ENCODE measurements at regions not wholly inside any gene's neighbourhood (a gene's known extent, or its start where the extent isn't known, plus 50 kb on each side); places are given as distances from the start of the nearest gene placed in this dataset.

DNA sequence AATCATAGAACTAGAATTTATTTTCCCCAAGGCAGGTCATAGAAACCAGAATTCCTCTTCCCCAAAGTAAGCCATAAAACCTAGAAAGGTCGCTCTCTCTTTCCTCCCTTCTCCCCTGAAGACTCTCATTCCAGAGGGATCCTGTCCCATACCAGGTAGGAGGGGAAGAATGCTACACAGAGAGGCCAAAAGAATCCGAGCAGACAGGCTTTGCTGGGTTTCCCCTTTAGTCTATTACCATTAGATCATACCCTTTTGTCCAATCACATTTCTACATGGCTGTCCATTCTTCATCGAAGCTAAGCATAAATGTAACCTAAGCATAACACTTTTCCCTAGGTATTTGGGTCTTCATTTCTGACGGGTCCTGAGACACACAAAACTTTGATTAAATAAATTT, 204.5 kb downstream of the SPTSSA start:
- DNase-seq: no peak
- Histone ChIP-seq H3K9me3 (ENCODE audit: control extremely low read depth in 1 of 5, control insufficient read depth in 4 of 5, insufficient read depth in 2 of 5, low read depth in 1 of 5, low read length in 4 of 5) (no peaks in the 10 kb centered on the region), H3K27me3 (replicated peaks in 2 of 5; ENCODE audit: control insufficient read depth in 4 of 5, insufficient read depth in 5 of 5, low read length in 4 of 5) (peaks cover 0 to 16% (median 2%) of the 10 kb centered on the region in 5 experiments), H3K4me3 (ENCODE audit: control insufficient read depth in 1 of 7, extremely low read depth in 1 of 7, insufficient read depth in 4 of 7, low read depth in 2 of 7, low read length in 6 of 7) (no peak overlapping the region), H3K27ac (ENCODE audit: insufficient read depth in 1 of 2, low read depth in 1 of 2, low read length in 2 of 2, poor library complexity in 1 of 2, severe bottlenecking in 2 of 2) (no peak overlapping the region), H3K4me1 (ENCODE audit: control extremely low read depth in 1 of 4, control insufficient read depth in 4 of 4, insufficient read depth in 4 of 4, low read length in 3 of 4) (no peaks in the 10 kb centered on the region), H3K36me3 (ENCODE audit: control insufficient read depth in 4 of 4, insufficient read depth in 4 of 4, low read length in 3 of 4) (no peaks in the 10 kb centered on the region)
- CTCF ChIA-PET: no interaction called here
- WGBS (ENCODE audit: insufficient coverage): 100% methylated on average over 1 of the region's 4 CpGs
- POLR2A ChIA-PET: no interaction called here

DNA sequence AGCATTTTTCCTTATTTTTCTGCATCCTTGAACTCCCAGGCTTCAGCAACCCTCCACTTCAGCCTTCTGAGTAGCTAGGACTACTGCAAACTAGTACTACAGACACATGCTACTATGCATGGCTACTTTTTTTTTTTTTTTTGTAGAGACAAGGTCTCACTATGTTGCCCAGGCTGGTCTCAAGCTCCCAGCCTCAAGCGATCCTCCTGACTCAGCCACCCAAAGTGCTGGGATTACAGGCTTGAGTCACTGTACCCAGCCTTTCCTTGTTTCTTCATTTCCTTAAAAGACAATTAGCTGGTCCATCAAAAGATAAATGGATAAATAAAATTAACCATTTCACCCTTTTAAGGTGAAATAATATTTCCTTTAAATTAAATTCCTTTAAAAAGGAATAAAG, 205.8 kb downstream of the SPTSSA start:
- no peaks in the 10 kb centered on the region for H3K36me3 ChIP-seq (ENCODE audit: control insufficient read depth in 4 of 4, insufficient read depth in 4 of 4, low read length in 3 of 4)
- no peak overlapping the region for H3K4me3 ChIP-seq (ENCODE audit: control insufficient read depth in 1 of 7, extremely low read depth in 1 of 7, insufficient read depth in 4 of 7, low read depth in 2 of 7, low read length in 6 of 7)
- ChIA-PET POLR2A (no interaction called here), CTCF (no interaction called here)
- no peak for DNase-seq
- no peak overlapping the region for H3K27ac ChIP-seq (ENCODE audit: insufficient read depth in 1 of 2, low read depth in 1 of 2, low read length in 2 of 2, poor library complexity in 1 of 2, severe bottlenecking in 2 of 2)
- no CpG with 5 or more reads among the region's 1 CpG for WGBS (ENCODE audit: insufficient coverage)
- H3K9me3 ChIP-seq (ENCODE audit: control extremely low read depth in 1 of 5, control insufficient read depth in 4 of 5, insufficient read depth in 2 of 5, low read depth in 1 of 5, low read length in 4 of 5): no peaks in the 10 kb centered on the region
- peaks cover 0 to 6% (median 2%) of the 10 kb centered on the region in 4 experiments for H3K4me1 ChIP-seq (ENCODE audit: control extremely low read depth in 1 of 4, control insufficient read depth in 4 of 4, insufficient read depth in 4 of 4, low read length in 3 of 4)
- peaks cover 0 to 16% (median 2%) of the 10 kb centered on the region in 5 experiments for H3K27me3 ChIP-seq (replicated peaks in 2 of 5; ENCODE audit: control insufficient read depth in 4 of 5, insufficient read depth in 5 of 5, low read length in 4 of 5)

DNA sequence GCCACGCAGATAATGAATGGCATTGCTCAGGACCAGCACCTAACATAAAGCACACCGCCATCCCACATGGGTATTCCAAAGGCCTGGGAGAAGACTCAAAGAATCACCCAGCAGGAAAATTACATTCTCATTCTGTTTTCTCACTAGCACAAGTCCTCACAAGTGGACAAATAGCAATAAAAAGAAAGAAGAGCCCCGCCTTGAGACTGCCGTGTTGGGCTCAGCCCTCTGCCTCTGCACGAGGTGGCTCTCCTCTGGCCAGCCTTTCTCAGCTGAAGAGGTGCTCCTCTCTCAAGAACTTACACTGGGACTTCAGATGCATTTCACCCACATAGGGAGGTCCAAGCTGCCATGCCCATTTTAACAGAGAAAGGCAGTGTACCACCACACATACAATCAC, 207.5 kb downstream of the SPTSSA start:
- Histone ChIP-seq H3K9me3 (ENCODE audit: control extremely low read depth in 1 of 5, control insufficient read depth in 4 of 5, insufficient read depth in 2 of 5, low read depth in 1 of 5, low read length in 4 of 5) (no peaks in the 10 kb centered on the region), H3K4me3 (ENCODE audit: control insufficient read depth in 1 of 7, extremely low read depth in 1 of 7, insufficient read depth in 4 of 7, low read depth in 2 of 7, low read length in 6 of 7) (no peak overlapping the region), H3K27ac (ENCODE audit: insufficient read depth in 1 of 2, low read depth in 1 of 2, low read length in 2 of 2, poor library complexity in 1 of 2, severe bottlenecking in 2 of 2) (no peak overlapping the region), H3K36me3 (ENCODE audit: control insufficient read depth in 4 of 4, insufficient read depth in 4 of 4, low read length in 3 of 4) (no peaks in the 10 kb centered on the region), H3K27me3 (replicated peaks in 2 of 5; ENCODE audit: control insufficient read depth in 4 of 5, insufficient read depth in 5 of 5, low read length in 4 of 5) (peaks cover 0 to 10% (median 2%) of the 10 kb centered on the region in 5 experiments), H3K4me1 (ENCODE audit: control extremely low read depth in 1 of 4, control insufficient read depth in 4 of 4, insufficient read depth in 4 of 4, low read length in 3 of 4) (peaks cover 0 to 12% (median 2%) of the 10 kb centered on the region in 4 experiments)
- ChIA-PET CTCF (no interaction called here), POLR2A (no interaction called here)
- WGBS (ENCODE audit: insufficient coverage): 83% methylated on average over 4 of the region's 5 CpGs
- no peak for DNase-seq

DNA sequence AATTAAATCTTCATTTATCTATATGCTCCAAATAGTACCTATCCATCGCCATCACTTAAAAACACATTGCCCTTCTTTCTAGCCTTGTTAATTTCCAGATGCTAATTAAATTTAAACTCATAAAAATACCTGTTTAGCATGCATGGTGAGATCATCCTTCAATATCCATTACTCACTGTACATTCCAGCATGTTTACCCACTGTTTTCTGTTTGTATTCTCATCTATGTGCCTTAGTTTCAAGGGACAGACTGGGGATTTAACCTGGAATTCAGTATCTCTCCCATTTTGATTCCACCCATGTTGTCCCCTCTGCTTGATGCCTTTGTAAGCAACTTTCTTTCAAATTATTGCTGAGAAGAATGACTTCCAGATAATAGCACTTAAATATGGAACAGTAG, 208.0 kb downstream of the SPTSSA start:
- peaks cover 0 to 5% (median 0%) of the 10 kb centered on the region in 5 experiments for H3K27me3 ChIP-seq (replicated peaks in 2 of 5; ENCODE audit: control insufficient read depth in 4 of 5, insufficient read depth in 5 of 5, low read length in 4 of 5)
- no peak overlapping the region for H3K4me3 ChIP-seq (ENCODE audit: control insufficient read depth in 1 of 7, extremely low read depth in 1 of 7, insufficient read depth in 4 of 7, low read depth in 2 of 7, low read length in 6 of 7)
- peaks cover 0 to 12% (median 2%) of the 10 kb centered on the region in 4 experiments for H3K4me1 ChIP-seq (ENCODE audit: control extremely low read depth in 1 of 4, control insufficient read depth in 4 of 4, insufficient read depth in 4 of 4, low read length in 3 of 4)
- no peaks in the 10 kb centered on the region for H3K36me3 ChIP-seq (ENCODE audit: control insufficient read depth in 4 of 4, insufficient read depth in 4 of 4, low read length in 3 of 4)
- DNase-seq: no peak
- CTCF ChIA-PET: no interaction called here
- no peaks in the 10 kb centered on the region for H3K9me3 ChIP-seq (ENCODE audit: control extremely low read depth in 1 of 5, control insufficient read depth in 4 of 5, insufficient read depth in 2 of 5, low read depth in 1 of 5, low read length in 4 of 5)
- WGBS (ENCODE audit: insufficient coverage): 100% methylated on average over 1 of the region's 1 CpG
- POLR2A ChIA-PET: no interaction called here
- no peak overlapping the region for H3K27ac ChIP-seq (ENCODE audit: insufficient read depth in 1 of 2, low read depth in 1 of 2, low read length in 2 of 2, poor library complexity in 1 of 2, severe bottlenecking in 2 of 2)

DNA sequence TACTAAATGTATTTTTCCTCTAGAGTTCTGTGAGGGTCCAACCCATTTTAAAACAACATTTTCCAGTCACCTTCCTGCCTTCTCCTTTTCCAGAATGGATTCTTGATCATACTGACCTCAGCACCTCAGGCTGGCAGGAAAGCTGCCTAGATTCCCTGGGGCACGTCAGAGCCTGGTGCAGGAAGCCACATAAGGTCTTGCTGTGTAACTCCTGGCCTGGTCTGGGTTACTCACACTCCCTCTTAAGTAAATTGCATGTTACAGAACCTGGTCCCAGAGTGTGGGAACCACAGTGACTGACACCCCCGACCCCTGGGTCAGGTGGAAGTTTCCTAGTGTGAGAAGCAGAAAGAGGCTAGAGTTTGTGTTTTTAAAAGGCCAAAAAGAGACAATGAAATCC, 209.8 kb downstream of the SPTSSA start:
- ChIA-PET CTCF (no interaction called here), POLR2A (no interaction called here)
- Histone ChIP-seq H3K27ac (ENCODE audit: insufficient read depth in 1 of 2, low read depth in 1 of 2, low read length in 2 of 2, poor library complexity in 1 of 2, severe bottlenecking in 2 of 2) (no peak overlapping the region), H3K4me1 (ENCODE audit: control extremely low read depth in 1 of 4, control insufficient read depth in 4 of 4, insufficient read depth in 4 of 4, low read length in 3 of 4) (peaks cover 0 to 12% (median 2%) of the 10 kb centered on the region in 4 experiments), H3K4me3 (ENCODE audit: control insufficient read depth in 1 of 7, extremely low read depth in 1 of 7, insufficient read depth in 4 of 7, low read depth in 2 of 7, low read length in 6 of 7) (no peak overlapping the region), H3K9me3 (ENCODE audit: control extremely low read depth in 1 of 5, control insufficient read depth in 4 of 5, insufficient read depth in 2 of 5, low read depth in 1 of 5, low read length in 4 of 5) (peaks cover 0 to 7% (median 0%) of the 10 kb centered on the region in 5 experiments), H3K27me3 (replicated peaks in 2 of 5; ENCODE audit: control insufficient read depth in 4 of 5, insufficient read depth in 5 of 5, low read length in 4 of 5) (no peaks in the 10 kb centered on the region), H3K36me3 (ENCODE audit: control insufficient read depth in 4 of 4, insufficient read depth in 4 of 4, low read length in 3 of 4) (no peaks in the 10 kb centered on the region)
- DNase-seq: no peak
- WGBS (ENCODE audit: insufficient coverage): 86% methylated on average over 2 of the region's 2 CpGs

DNA sequence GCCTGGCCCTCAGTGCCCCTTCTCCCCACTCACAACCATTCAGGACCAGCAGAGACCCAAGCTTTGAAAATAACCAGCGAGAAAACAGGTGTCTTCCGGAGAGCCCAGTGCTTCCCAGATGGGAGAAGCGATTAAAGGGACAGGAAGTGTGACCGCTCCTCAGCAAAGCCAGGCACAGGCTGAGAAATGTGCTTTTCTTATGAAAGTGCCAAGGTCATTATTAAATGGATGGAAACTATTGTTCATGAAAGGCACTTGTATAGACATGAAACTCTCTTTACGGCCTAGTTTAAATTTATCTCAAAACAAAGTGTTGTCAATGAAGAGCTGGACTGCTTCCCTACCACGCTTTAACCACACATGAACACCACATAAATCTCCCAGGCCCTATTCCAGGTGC, 210.4 kb downstream of the SPTSSA start:
- H3K27ac ChIP-seq (ENCODE audit: insufficient read depth in 1 of 2, low read depth in 1 of 2, low read length in 2 of 2, poor library complexity in 1 of 2, severe bottlenecking in 2 of 2): no peak overlapping the region
- no peak for DNase-seq
- no peak overlapping the region for H3K4me3 ChIP-seq (ENCODE audit: control insufficient read depth in 1 of 7, extremely low read depth in 1 of 7, insufficient read depth in 4 of 7, low read depth in 2 of 7, low read length in 6 of 7)
- ChIA-PET POLR2A (no interaction called here), CTCF (no interaction called here)
- H3K9me3 ChIP-seq (ENCODE audit: control extremely low read depth in 1 of 5, control insufficient read depth in 4 of 5, insufficient read depth in 2 of 5, low read depth in 1 of 5, low read length in 4 of 5): peaks cover 0 to 7% (median 0%) of the 10 kb centered on the region in 5 experiments
- no peaks in the 10 kb centered on the region for H3K36me3 ChIP-seq (ENCODE audit: control insufficient read depth in 4 of 4, insufficient read depth in 4 of 4, low read length in 3 of 4)
- 77% methylated on average over 5 of the region's 6 CpGs for WGBS (ENCODE audit: insufficient coverage)
- peaks cover 0 to 12% (median 2%) of the 10 kb centered on the region in 4 experiments for H3K4me1 ChIP-seq (ENCODE audit: control extremely low read depth in 1 of 4, control insufficient read depth in 4 of 4, insufficient read depth in 4 of 4, low read length in 3 of 4)
- H3K27me3 ChIP-seq (replicated peaks in 2 of 5; ENCODE audit: control insufficient read depth in 4 of 5, insufficient read depth in 5 of 5, low read length in 4 of 5): no peaks in the 10 kb centered on the region

DNA sequence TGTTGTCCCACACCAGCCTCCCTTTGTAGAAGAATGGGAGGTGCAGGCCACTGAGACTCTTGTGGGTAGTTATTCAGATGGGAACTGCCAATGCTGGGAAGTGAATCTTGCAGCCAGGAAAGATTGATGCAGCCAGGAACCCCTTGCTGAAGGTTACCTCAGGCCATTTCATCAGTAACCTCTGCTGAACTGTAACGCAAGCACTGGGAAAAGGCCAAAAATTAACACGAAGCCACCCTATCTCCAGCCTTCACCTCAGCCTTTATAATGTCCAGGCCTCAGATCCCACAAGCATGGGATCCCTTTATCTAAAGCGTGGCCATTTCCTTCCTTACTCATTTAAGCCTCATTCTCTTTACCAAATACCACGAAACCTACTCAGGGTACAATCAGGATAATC, 211.1 kb downstream of the SPTSSA start:
- H3K9me3 ChIP-seq (ENCODE audit: control extremely low read depth in 1 of 5, control insufficient read depth in 4 of 5, insufficient read depth in 2 of 5, low read depth in 1 of 5, low read length in 4 of 5): peaks cover 0 to 7% (median 0%) of the 10 kb centered on the region in 5 experiments
- 100% methylated on average over 2 of the region's 4 CpGs for WGBS (ENCODE audit: insufficient coverage)

More for the DNA sequence above, 211.1 kb downstream of the SPTSSA start:
- ChIA-PET POLR2A (no interaction called here), CTCF (no interaction called here)
- H3K36me3 ChIP-seq (ENCODE audit: control insufficient read depth in 4 of 4, insufficient read depth in 4 of 4, low read length in 3 of 4): no peaks in the 10 kb centered on the region
- no peak for DNase-seq
- H3K27ac ChIP-seq (ENCODE audit: insufficient read depth in 1 of 2, low read depth in 1 of 2, low read length in 2 of 2, poor library complexity in 1 of 2, severe bottlenecking in 2 of 2): no peak overlapping the region
- peaks cover 0 to 12% (median 2%) of the 10 kb centered on the region in 4 experiments for H3K4me1 ChIP-seq (ENCODE audit: control extremely low read depth in 1 of 4, control insufficient read depth in 4 of 4, insufficient read depth in 4 of 4, low read length in 3 of 4)
- no peaks in the 10 kb centered on the region for H3K27me3 ChIP-seq (replicated peaks in 2 of 5; ENCODE audit: control insufficient read depth in 4 of 5, insufficient read depth in 5 of 5, low read length in 4 of 5)
- peak overlapping the region in 1 of 7 experiments; percentile 13 for H3K4me3 ChIP-seq (ENCODE audit: control insufficient read depth in 1 of 7, extremely low read depth in 1 of 7, insufficient read depth in 4 of 7, low read depth in 2 of 7, low read length in 6 of 7)

Measured in common myeloid progenitor, CD34-positive (primary cell).